ENCODE measurements at regions not wholly inside any gene's neighbourhood (a gene's known extent, or its start where the extent isn't known, plus 50 kb on each side); places are given as distances from the start of the nearest gene placed in this dataset.

- Histone ChIP-seq H3K9ac (ENCODE audit: low read length) (no peak overlapping the region), H3K4me1 (ENCODE audit: control insufficient read depth, insufficient read depth, low read length) (peaks cover 33% of the 10 kb centered on the region), H3K36me3 (ENCODE audit: control insufficient read depth, insufficient read depth, low read length) (no peaks in the 10 kb centered on the region), H3K9me3 (ENCODE audit: control insufficient read depth, low read length) (no peaks in the 10 kb centered on the region), H3K4me3 (ENCODE audit: low read length) (no peak overlapping the region), H3K27me3 (ENCODE audit: control insufficient read depth, insufficient read depth, low read length) (no peaks in the 10 kb centered on the region)
These were observed 228.7 kb downstream of the LACC1 start for GRCh38 chr13:44108331-44108858.

- H3K4me3 ChIP-seq (ENCODE audit: low read length), result no peak overlapping the region
- no peaks in the 10 kb centered on the region for H3K9me3 ChIP-seq (ENCODE audit: control insufficient read depth, low read length)
- no peaks in the 10 kb centered on the region for H3K27me3 ChIP-seq (ENCODE audit: control insufficient read depth, insufficient read depth, low read length)
- no peaks in the 10 kb centered on the region for H3K36me3 ChIP-seq (ENCODE audit: control insufficient read depth, insufficient read depth, low read length)
- H3K9ac ChIP-seq (ENCODE audit: low read length), result no peak overlapping the region
- H3K4me1 ChIP-seq (ENCODE audit: control insufficient read depth, insufficient read depth, low read length), result peaks cover 33% of the 10 kb centered on the region
These were observed 230.5 kb downstream of the LACC1 start for GRCh38 chr13:44110091-44110621.

GRCh38 chr13:44111701-44112100, 232.0 kb downstream of the LACC1 start:
- no peaks in the 10 kb centered on the region for H3K27me3 ChIP-seq (ENCODE audit: control insufficient read depth, insufficient read depth, low read length)
- H3K9me3 ChIP-seq (ENCODE audit: control insufficient read depth, low read length), result no peaks in the 10 kb centered on the region
- H3K4me1 ChIP-seq (ENCODE audit: control insufficient read depth, insufficient read depth, low read length), result peaks cover 24% of the 10 kb centered on the region
- H3K36me3 ChIP-seq (ENCODE audit: control insufficient read depth, insufficient read depth, low read length), result no peaks in the 10 kb centered on the region
- H3K4me3 ChIP-seq (ENCODE audit: low read length), result no peak overlapping the region
- no peak overlapping the region for H3K9ac ChIP-seq (ENCODE audit: low read length)

GRCh38 chr13:44112700-44113329, 233.1 kb downstream of the LACC1 start:
- Histone ChIP-seq H3K9me3 (ENCODE audit: control insufficient read depth, low read length) (no peaks in the 10 kb centered on the region), H3K9ac (ENCODE audit: low read length) (no peak overlapping the region), H3K36me3 (ENCODE audit: control insufficient read depth, insufficient read depth, low read length) (no peaks in the 10 kb centered on the region), H3K4me1 (ENCODE audit: control insufficient read depth, insufficient read depth, low read length) (peaks cover 12% of the 10 kb centered on the region), H3K4me3 (ENCODE audit: low read length) (no peak overlapping the region), H3K27me3 (ENCODE audit: control insufficient read depth, insufficient read depth, low read length) (no peaks in the 10 kb centered on the region)

GRCh38 chr13:44116562-44117332, 237.0 kb downstream of the LACC1 start:
- Histone ChIP-seq H3K4me1 (ENCODE audit: control insufficient read depth, insufficient read depth, low read length) (peaks cover 4% of the 10 kb centered on the region), H3K4me3 (ENCODE audit: low read length) (no peak overlapping the region), H3K9ac (ENCODE audit: low read length) (no peak overlapping the region), H3K9me3 (ENCODE audit: control insufficient read depth, low read length) (no peaks in the 10 kb centered on the region), H3K36me3 (ENCODE audit: control insufficient read depth, insufficient read depth, low read length) (no peaks in the 10 kb centered on the region), H3K27me3 (ENCODE audit: control insufficient read depth, insufficient read depth, low read length) (no peaks in the 10 kb centered on the region)

- no peak overlapping the region for H3K4me3 ChIP-seq (ENCODE audit: low read length)
- H3K9ac ChIP-seq (ENCODE audit: low read length), result no peak overlapping the region
- peaks cover 4% of the 10 kb centered on the region for H3K4me1 ChIP-seq (ENCODE audit: control insufficient read depth, insufficient read depth, low read length)
- no peaks in the 10 kb centered on the region for H3K9me3 ChIP-seq (ENCODE audit: control insufficient read depth, low read length)
- H3K36me3 ChIP-seq (ENCODE audit: control insufficient read depth, insufficient read depth, low read length), result no peaks in the 10 kb centered on the region
- no peaks in the 10 kb centered on the region for H3K27me3 ChIP-seq (ENCODE audit: control insufficient read depth, insufficient read depth, low read length)
These were observed 237.6 kb downstream of the LACC1 start for GRCh38 chr13:44117351-44117750.

- Histone ChIP-seq H3K4me3 (ENCODE audit: low read length) (no peak overlapping the region), H3K27me3 (ENCODE audit: control insufficient read depth, insufficient read depth, low read length) (no peaks in the 10 kb centered on the region), H3K4me1 (ENCODE audit: control insufficient read depth, insufficient read depth, low read length) (peaks cover 4% of the 10 kb centered on the region), H3K36me3 (ENCODE audit: control insufficient read depth, insufficient read depth, low read length) (no peaks in the 10 kb centered on the region), H3K9ac (ENCODE audit: low read length) (no peak overlapping the region), H3K9me3 (ENCODE audit: control insufficient read depth, low read length) (no peaks in the 10 kb centered on the region)
These were observed 238.1 kb downstream of the LACC1 start for GRCh38 chr13:44117816-44118215.

- no peaks in the 10 kb centered on the region for H3K36me3 ChIP-seq (ENCODE audit: control insufficient read depth, insufficient read depth, low read length)
- no peak overlapping the region for H3K4me3 ChIP-seq (ENCODE audit: low read length)
- no peaks in the 10 kb centered on the region for H3K27me3 ChIP-seq (ENCODE audit: control insufficient read depth, insufficient read depth, low read length)
- peaks cover 4% of the 10 kb centered on the region for H3K4me1 ChIP-seq (ENCODE audit: control insufficient read depth, insufficient read depth, low read length)
- no peaks in the 10 kb centered on the region for H3K9me3 ChIP-seq (ENCODE audit: control insufficient read depth, low read length)
- no peak overlapping the region for H3K9ac ChIP-seq (ENCODE audit: low read length)
These were observed 239.2 kb downstream of the LACC1 start for GRCh38 chr13:44118881-44119280.

- no peak overlapping the region for H3K9ac ChIP-seq (ENCODE audit: low read length)
- H3K4me3 ChIP-seq (ENCODE audit: low read length), result no peak overlapping the region
- no peaks in the 10 kb centered on the region for H3K36me3 ChIP-seq (ENCODE audit: control insufficient read depth, insufficient read depth, low read length)
These were observed 240.3 kb downstream of the LACC1 start for GRCh38 chr13:44120043-44120442.

GRCh38 chr13:44120849-44121755, 241.4 kb downstream of the LACC1 start:
- Histone ChIP-seq H3K4me3 (ENCODE audit: low read length) (no peak overlapping the region), H3K9ac (ENCODE audit: low read length) (no peak overlapping the region), H3K27me3 (ENCODE audit: control insufficient read depth, insufficient read depth, low read length) (no peaks in the 10 kb centered on the region), H3K4me1 (ENCODE audit: control insufficient read depth, insufficient read depth, low read length) (peaks cover 4% of the 10 kb centered on the region), H3K36me3 (ENCODE audit: control insufficient read depth, insufficient read depth, low read length) (no peaks in the 10 kb centered on the region), H3K9me3 (ENCODE audit: control insufficient read depth, low read length) (no peaks in the 10 kb centered on the region)

More at GRCh38 chr13:44120043-44120442, 240.3 kb downstream of the LACC1 start:
- H3K4me1 ChIP-seq (ENCODE audit: control insufficient read depth, insufficient read depth, low read length), result peaks cover 4% of the 10 kb centered on the region
- H3K9me3 ChIP-seq (ENCODE audit: control insufficient read depth, low read length), result no peaks in the 10 kb centered on the region
- no peaks in the 10 kb centered on the region for H3K27me3 ChIP-seq (ENCODE audit: control insufficient read depth, insufficient read depth, low read length)

- no peak overlapping the region for H3K4me3 ChIP-seq (ENCODE audit: low read length)
- no peaks in the 10 kb centered on the region for H3K9me3 ChIP-seq (ENCODE audit: control insufficient read depth, low read length)
- H3K4me1 ChIP-seq (ENCODE audit: control insufficient read depth, insufficient read depth, low read length), result peaks cover 4% of the 10 kb centered on the region
- H3K9ac ChIP-seq (ENCODE audit: low read length), result no peak overlapping the region
- H3K27me3 ChIP-seq (ENCODE audit: control insufficient read depth, insufficient read depth, low read length), result no peaks in the 10 kb centered on the region
- no peaks in the 10 kb centered on the region for H3K36me3 ChIP-seq (ENCODE audit: control insufficient read depth, insufficient read depth, low read length)
These were observed 244.6 kb downstream of the LACC1 start for GRCh38 chr13:44124352-44124751.

All from mucosa of stomach (tissue), 1 donor.